SU-DHL-6 (cell line): ENCODE measurements at regions not wholly inside any gene's neighbourhood (a gene's known extent, or its start where the extent isn't known, plus 50 kb on each side); places are given as distances from the start of the nearest gene placed in this dataset.

ENCODE experiments used
- CTCF ChIP-seq: fragments of 200-600 bp; sonication (generic); IDR thresholded peaks from one replicate; pipeline ENCODE4 v1.5.1; 2017; ENCODE audit warnings: antibody characterized with exemption, mild to moderate bottlenecking, low read length, moderate library complexity; ENCODE audit not compliant: insufficient read depth, poor library complexity, severe bottlenecking
- EZH2phosphoT487 ChIP-seq: fragments of 200-600 bp; sonication (generic), shearing (Covaris generic); conservative IDR thresholded peaks from 2 replicates; pipeline ENCODE4 v1.6.1; 2018; ENCODE audit warnings: mild to moderate bottlenecking, antibody characterized with exemption, low read length, moderate library complexity, mixed read lengths

- no peak for TF ChIP-seq CTCF
- no peak for TF ChIP-seq EZH2phosphoT487
Measured at GRCh38 chr4:188714907-188715306, 575.7 kb downstream of the TRIML1 start.
